ENCODE measurements at regions not wholly inside any gene's neighbourhood (a gene's known extent, or its start where the extent isn't known, plus 50 kb on each side); places are given as distances from the start of the nearest gene placed in this dataset.

DNA sequence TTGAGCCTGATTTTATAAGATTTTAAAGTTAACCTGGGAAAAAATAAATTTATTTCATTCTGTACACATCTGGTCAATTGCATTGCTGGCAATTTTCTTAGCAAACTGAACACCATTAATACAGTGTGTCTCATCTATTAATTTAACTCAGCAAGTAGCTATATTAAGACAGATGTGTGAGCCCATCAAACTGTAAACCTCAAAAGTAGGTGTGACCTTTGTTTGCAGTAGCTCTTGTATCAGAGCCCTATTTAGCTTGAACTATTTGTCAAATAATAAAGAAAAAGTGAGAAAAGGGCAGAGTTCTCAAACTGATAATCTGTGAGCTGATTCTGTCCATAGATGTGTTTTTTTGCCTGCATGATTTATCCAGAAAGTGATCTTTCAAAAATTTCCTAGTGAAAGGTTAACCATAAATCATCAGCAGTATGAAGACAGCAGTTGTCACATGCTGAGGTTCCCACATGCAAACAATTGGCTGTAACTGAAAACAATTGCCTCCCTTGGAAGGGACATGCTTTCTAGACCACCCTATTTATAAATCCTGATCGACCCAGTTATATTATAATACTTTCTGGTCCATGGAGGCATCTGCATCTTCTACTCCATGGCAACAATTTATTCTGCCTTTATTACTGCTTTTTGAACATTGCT is 646.5 kb downstream of the NSUN3 start:
- no peak for DNase-seq

DNA sequence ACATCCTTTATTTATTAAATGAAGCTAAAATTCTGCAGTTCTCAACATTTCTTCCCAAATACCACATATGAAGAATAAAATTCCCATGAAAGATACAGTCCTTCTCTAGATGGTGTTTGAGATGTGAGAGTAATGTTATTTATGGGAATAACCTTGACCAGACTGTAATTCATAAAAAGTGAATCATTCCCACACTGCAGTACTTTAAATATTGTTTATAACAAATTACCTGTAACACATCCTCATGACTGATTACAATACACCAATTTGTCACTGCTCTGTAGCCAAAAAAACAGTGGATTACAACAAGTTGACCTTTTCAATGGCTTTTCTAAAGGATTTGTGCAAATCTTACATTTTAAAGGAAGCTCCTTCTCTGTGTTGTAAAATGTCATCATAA is 651.3 kb downstream of the NSUN3 start:
- no peak for DNase-seq

DNA sequence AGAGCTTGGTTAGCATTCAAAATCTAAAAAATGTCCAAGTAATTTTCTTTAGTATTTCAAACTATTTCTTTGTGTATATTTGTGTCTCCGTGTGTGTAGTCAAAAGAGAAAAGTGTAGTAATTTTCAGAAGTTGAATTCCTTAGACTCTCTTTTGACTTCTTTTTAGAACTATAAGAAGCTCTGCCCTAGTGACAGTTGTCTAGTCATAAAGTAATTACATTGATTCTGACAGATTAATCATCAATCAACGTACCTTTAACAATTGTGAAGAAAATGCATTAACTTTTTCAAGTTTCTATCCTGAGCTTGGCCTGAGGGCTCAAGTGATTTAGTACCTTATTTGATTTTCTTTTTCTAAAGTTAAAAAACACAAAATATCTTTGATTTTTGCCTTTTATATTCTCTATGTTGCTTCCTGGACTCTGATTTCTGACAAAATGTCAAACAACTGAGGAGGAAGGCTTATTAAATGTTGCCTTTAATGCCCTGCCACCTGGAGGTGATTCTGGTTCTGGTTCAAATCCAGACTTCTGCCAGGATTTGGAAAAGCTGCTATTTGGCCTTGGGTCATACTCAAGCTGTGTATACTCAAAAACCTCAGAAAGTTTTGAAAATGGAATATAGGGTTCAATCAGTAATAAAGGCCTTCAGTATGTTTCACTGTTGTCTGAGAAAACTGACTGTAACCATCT is 653.6 kb downstream of the NSUN3 start:
- DNase-seq: no peak

DNA sequence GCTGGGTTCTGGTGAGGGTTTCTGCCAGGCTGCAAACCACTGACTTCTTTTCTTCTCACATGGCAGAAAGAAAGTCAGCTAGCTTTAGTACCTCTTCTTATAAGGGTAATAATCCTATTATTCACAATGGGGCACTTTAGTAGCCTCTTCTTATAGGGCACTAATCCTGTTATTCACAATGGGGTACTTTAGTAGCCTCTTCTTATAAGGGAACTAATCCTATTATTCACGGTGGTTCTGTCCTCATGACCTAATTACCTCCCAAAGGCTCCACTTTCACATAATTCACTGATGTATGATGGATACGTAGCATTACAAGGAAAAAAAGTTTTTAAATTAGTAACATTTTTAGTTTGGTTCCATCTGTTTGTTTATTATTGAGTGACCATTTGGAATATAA is 671.3 kb downstream of the NSUN3 start:
- DNase-seq: no peak

DNA sequence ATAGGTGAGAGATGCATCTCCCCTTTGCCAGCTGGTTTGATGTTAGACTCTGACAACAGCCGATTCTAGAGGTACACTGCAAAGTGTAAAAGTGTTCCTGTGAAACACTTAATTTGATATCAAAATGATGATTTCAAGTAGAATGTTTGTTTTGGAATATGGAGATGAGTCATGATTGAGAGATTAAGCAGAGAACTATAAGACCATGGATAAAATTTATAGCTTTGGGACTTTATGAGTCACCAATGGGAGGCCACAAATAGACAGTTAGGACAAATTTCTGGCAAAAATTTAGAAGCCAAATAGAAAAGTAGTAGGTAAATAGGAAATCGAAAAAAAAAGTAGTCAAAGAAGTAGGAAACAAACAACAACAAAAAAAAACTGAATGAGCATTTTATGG is 672.5 kb downstream of the NSUN3 start:
- no peak for DNase-seq

DNA sequence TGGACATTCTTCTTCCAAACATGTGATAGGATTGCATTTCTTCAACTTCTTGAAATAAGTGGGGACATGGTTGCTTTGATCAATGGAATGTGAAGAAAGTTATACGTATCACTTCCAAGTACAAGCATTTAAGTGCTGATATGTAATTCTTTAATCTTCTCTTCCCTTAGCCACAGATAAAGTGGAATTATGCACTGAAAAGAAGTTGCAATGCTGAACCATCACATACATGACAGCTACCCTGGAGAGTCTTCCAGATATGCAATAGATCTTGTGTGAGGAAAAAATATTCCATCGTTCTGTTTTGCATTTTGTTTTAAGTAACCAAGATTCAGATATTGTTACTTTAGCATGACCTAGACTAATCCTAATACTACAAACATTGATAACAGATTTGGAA is 674.3 kb downstream of the NSUN3 start:
- DNase-seq: no peak

DNA sequence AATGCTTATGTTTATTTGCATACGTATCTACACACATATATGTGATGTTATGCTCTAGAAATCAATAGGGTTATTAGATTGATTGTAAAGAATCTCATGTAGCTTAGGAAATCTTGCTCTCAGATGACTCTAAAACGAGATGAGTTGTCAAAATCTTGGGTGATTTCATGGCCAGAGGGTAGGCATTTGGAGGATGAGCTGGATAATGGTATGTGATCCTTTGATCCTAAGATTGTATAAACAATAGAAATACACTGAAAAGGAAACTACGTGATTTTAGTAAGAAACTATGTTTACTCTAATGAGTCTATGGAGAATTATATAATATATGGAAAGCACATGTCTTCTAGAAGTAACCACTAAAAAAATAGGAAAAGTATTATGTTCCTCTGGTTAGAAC is 676.6 kb downstream of the NSUN3 start:
- DNase-seq: no peak

DNA sequence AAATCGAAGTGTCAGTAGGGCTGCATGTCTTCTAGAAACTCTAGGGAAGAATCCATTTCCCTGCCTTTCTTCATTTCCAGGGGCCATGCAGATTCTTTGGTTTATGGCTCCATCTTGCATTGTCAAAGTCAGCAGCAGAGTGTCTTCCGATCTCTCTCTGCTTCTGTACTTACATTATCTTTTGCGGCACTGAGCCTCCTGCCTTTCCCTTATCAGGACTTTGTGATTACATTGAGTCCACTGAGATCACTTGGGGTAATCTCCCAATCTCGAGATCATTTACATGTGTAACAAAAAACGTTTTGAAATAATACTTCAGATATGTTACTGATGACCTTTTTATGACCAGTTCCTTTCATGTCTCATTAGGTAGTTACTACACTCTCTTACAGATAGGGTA is 695.9 kb downstream of the NSUN3 start:
- DNase-seq: no peak

DNA sequence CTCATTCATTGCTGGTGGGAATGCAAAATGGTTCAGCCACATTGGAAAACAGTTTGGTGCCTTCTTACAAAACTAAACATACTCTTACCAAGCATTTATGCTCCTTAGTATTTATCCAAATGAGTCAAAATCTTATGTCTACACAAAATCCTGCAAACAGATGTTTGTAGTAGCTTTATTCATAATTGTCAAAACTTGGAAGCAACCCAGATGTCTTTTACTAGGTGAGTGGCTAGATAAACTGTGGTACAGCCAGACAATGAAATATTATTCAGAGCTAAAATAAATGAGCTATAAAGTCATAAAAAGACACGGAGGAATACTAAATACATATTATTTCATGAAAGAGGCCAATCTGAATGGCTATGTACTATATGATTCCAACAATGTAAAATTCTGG is 709.5 kb downstream of the NSUN3 start:
- no peak for DNase-seq

DNA sequence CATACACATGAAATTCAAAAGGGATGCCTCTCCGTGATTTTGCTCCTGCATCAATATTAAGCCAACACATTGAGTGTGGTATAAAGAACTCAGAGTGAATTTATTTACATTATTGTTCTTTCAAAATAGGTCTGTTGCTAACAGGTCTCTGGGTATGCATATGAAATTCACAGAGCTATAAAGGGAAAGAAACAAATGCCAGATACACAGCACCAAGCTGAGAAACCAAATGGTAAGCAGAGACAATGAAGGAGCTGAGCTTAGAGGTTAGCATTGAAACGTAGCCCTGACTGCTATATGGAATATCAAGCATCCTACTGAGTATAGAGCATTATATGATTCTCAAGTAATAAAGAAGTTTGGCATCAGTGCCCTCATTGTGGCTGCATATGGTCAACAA is 712.9 kb downstream of the NSUN3 start:
- no peak for DNase-seq

DNA sequence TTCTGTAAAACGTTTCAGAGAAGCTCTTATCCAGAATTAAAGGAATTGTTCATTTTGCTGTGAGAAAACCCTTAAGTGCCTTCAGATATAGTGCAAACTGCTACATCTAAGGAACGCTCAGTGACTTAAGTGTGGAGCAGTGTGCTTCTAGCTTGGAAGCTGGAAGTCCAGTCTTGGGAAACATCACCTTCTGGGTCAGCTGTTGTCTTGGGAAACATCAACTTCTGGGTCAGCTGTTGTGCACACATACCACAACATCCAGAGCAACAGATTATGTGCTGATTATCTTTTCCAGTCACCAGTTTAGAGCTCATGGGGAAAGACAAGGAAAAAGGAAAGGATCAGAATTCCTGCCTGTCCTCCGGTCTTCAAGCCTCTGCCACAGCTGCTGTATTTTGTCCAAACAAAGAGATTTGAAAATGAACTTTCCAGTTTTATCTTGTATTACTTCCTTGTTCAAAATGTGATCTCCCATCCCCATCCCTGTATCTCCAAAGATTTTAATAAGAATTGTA is 713.6 kb downstream of the NSUN3 start:
- DNase-seq: no peak

DNA sequence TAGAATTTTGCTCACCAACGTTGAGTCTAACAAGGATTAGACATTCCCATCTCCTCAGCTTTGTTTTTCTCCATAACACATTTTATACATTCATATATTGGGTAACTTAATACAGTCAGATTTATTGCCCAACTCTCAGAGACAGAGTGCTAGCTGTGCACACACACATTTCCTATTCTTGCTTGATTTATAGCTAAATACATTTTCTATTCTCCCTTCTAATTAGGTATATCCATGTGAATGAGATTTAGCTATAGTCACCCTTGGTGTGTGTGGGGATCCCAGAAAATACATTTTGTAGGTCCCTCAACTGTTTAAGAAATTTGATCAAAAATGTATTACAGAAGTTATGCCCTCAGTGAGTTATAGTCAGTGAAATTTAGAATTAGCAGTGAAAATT is 715.4 kb downstream of the NSUN3 start:
- no peak for DNase-seq

DNA sequence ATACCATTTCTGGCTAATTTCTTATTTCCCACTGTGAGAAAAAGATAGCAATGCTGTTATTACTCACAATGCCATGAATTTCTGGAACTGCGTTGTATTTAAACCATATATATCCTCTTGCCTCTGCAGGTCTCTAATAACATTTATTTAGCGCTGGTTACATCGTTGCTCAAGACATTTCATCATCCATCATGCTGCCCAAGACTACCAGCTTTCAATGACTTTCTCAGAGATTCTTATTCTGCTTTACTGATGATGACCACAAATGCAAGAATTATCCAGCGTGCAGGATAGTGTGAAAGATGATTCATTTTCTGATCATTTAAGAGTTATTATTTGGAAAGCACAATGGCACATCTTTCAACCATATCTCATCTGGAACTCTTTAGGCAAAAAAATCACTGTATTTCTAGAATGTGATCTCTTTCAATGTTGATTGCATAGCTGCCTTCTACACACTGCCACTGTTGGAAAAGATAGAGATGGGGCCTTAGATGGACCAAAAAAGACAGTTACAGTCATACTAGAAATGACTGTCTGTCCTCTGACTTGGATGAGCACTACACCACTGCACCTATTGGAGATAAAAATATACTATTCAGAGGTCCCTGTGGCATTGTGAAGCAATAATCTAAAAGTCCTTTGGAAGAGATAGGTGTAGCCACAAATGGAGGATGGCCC is 716.1 kb downstream of the NSUN3 start:
- DNase-seq: no peak

DNA sequence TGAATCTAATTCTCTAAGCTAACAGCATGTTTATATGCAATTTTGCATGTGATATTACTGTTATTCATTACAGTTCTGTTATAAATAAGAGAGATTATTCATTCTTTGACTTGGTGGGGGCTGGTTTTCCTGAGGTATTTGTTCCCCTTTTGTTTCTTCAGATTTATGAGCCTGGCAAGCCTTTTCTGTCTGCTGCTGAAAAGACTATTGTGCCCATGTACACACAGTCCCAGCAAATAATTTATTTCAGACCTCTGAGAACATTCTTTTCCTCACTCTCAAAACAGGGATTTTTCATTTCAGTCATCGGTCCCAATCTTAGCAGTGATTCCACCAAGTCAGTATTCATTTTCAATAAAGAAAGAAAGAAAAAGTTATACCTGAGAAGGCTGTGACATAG is 716.8 kb downstream of the NSUN3 start:
- no peak for DNase-seq

DNA sequence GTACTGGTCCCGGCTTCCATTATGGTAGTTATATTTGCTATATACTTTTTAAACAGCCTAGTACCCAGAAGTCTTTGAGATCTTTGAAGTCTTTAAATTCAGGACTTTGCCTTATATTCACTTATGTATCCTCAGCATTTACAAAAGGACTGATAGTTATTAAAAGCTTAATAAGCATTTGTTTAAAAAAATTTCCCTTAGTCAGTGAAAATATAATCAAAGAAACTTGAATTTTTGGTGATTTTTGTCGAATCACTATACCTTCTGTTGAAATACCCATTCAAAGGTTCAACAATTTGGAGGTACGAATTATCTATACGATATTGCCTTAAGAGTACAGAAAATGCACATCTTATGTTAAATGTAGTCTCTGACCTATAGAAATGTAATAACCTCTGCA is 721.4 kb downstream of the NSUN3 start:
- DNase-seq: no peak

DNA sequence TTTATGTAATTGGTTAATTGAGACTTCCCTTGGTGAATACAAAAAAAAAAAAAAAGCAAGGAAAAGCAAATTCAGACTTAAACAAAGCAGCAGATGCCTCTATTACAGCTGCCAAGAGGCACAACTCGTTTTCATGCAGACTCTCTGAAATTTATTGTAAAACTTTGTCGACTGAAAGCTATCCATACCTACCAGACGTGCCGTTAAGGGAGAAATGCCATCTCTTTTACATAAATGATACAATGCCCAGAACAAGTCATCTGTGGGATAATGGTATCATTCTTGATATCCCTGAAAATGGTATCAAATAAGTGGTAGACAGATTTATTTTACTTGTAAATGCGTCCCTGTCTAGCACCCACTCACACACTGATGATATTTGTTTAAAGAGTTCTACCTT is 724.2 kb downstream of the NSUN3 start:
- DNase-seq: no peak

DNA sequence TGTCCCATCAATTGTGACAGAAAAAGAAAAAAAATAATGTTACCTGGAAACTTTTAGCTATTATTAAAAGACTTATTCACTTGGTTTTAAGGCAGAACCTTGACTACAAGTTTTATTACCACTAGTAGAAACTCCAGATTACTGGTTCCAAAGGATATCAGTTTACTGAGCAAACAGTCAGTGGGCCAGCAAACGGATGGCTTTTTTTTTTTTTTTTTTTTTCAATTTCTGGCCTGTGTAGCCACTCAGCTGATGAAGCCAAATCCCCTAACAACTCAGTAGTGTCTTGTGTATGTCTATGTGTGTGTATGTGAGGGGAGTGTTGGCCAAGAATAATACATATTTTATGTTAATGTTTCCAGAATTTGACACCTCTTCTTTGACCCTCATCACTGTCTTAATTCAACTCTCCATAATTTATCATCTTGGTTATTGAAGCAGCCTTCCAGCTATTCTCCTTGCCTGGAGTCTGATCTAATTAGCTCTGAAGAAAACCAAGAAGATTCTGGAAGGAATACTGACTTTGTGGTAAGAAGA is 724.9 kb downstream of the NSUN3 start:
- no peak for DNase-seq

DNA sequence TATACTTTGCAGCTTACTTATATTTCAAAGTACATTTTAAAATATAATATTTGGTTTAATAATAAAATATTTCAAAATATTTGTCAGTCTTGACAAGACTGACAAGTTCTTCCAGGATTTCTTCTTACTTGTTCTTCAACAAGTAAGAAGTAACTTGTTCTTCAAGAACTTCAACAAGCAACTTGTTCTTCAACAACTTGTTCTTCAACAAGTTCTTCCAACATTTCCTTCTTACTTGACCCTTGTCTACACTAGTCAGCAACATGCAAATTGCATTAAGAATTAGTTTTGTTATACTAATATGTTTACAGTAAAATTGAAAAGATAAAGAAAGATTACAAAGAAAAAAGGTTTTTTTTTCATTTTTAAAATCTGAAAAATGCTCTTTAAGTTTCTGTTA is 731.7 kb downstream of the NSUN3 start:
- no peak for DNase-seq

DNA sequence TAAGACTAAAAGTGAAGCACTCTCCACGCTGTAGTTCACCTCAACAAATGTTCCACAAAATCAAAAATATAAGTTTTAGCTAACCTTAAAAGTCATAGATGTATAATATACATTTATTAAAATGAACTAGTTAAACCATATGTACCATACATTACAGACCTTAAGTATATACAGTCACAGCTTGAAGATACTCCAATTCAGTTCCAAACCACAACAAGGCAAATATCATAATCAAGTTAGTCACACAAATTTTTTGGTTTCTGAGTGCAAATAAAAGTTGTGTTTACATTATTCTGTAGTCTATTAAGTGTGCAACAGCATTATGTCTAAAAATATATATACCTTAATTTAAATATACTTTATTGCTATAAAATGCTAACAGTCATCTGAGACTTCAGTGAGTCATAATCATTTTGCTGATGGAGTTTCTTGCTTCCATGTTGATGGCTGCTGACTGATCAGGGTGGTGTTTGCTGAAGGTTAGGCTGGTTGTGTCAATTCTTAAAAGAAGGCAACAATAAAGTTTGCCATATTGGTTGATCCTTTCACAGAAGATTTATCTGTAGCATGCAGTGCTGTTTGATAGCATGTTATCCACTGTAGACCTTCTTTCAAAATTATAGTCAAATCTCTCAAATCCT is 736.7 kb downstream of the NSUN3 start:
- no peak for DNase-seq

DNA sequence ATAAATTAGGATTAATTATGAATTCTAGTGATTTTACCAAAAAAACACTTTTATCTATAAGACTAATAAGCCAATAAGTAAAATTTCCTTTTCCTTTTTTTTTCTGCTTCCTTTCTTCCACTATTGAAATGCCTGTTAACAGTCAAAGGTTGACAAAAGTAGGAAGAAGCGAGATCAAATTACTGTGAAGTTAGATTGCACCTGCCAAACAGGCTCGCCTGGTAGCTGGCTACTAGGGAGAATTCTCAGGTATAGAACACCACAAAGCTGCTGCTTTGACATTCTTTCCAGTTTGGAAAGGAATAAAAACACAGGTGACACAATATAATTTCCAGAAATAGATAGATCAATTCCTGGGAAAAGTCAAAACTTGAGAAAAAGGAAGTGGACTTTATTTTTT is 749.0 kb downstream of the NSUN3 start:
- DNase-seq: peak; percentile 0 to 2

DNA sequence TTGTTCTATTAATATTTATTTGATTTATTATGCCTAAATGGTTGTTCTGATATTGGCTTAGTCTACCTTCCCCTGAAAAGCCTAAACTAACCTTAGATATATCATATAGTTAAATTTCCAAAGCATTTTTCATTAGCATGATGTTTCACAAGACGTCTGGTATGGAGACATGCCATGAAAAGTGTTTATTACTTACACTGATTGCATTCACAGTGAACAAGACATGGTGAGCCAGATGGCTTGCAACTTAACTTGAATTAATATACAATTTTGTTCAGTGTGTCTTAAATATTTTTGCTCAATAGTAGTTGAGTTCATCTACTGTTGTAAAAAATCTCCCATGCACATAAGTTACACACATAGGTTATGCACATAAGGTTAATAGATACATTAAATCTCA is 758.4 kb downstream of the NSUN3 start:
- no peak for DNase-seq

DNA sequence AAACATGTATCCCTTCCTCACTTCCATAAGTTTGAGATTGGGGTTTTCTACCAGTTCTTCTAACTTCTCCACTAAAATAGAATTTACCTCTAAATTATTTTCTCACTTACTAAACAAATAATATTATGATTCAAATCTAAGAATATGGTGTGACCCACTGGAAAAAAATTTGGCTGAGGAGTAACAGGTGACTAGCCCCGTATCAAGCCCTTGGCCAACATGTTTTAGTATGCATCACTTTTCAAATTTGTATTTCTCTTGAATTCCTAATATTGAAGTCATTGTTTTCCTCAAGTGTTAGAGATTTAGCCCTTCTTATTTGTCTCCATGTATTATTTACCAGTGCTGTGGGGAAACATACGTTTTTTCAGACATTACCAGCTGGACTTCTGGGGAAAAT is 759.4 kb downstream of the NSUN3 start:
- no peak for DNase-seq
